ENCODE measurements at regions not wholly inside any gene's neighbourhood (a gene's known extent, or its start where the extent isn't known, plus 50 kb on each side); places are given as distances from the start of the nearest gene placed in this dataset.

- H3K4me1 ChIP-seq (ENCODE audit: control insufficient read depth, insufficient read depth, low read length), result no peaks in the 10 kb centered on the region
- WGBS, result 97% methylated on average over 1 of the region's 1 CpG
- no peaks in the 10 kb centered on the region for H3K9me3 ChIP-seq (ENCODE audit: control insufficient read depth, low read length)
- no peak for DNase-seq
- H3K27me3 ChIP-seq (ENCODE audit: control insufficient read depth, insufficient read depth), result no peaks in the 10 kb centered on the region
- no peak for ATAC-seq
- H3K4me3 ChIP-seq (ENCODE audit: low read length), result no peak overlapping the region
- no peak overlapping the region for H3K27ac ChIP-seq (ENCODE audit: low read length)
- intact Hi-C loops (cut with DNase I), result no loop called here
Observed at GRCh38 chr1:222239130-222239529, 308.8 kb downstream of the HHIPL2 start.

GRCh38 chr1:222234351-222234750 is 313.6 kb downstream of the HHIPL2 start:
- H3K4me3 ChIP-seq (ENCODE audit: low read length), result no peak overlapping the region
- no peaks in the 10 kb centered on the region for H3K4me1 ChIP-seq (ENCODE audit: control insufficient read depth, insufficient read depth, low read length)
- ATAC-seq (no peak), DNase-seq (no peak)
- 87% methylated on average over 2 of the region's 2 CpGs for WGBS
- no peaks in the 10 kb centered on the region for H3K27me3 ChIP-seq (ENCODE audit: control insufficient read depth, insufficient read depth)
- no peak overlapping the region for H3K27ac ChIP-seq (ENCODE audit: low read length)
- no peaks in the 10 kb centered on the region for H3K9me3 ChIP-seq (ENCODE audit: control insufficient read depth, low read length)
- intact Hi-C loops (cut with DNase I), result no loop called here

- no peak for DNase-seq
- H3K27me3 ChIP-seq (ENCODE audit: control insufficient read depth, insufficient read depth), result no peaks in the 10 kb centered on the region
- H3K4me1 ChIP-seq (ENCODE audit: control insufficient read depth, insufficient read depth, low read length), result no peaks in the 10 kb centered on the region
- H3K9me3 ChIP-seq (ENCODE audit: control insufficient read depth, low read length), result no peaks in the 10 kb centered on the region
- 61% methylated on average over 6 of the region's 6 CpGs for WGBS
- no peak overlapping the region for H3K4me3 ChIP-seq (ENCODE audit: low read length)
- no peak for ATAC-seq
- intact Hi-C loops (cut with DNase I), result no loop called here
- H3K27ac ChIP-seq (ENCODE audit: low read length), result no peak overlapping the region
Observed at GRCh38 chr1:222233444-222234158, 314.3 kb downstream of the HHIPL2 start.

GRCh38 chr1:222232842-222233241 is 315.1 kb downstream of the HHIPL2 start:
- intact Hi-C loops (cut with DNase I), result no loop called here
- DNase-seq, result no peak
- H3K4me3 ChIP-seq (ENCODE audit: low read length), result no peak overlapping the region
- H3K9me3 ChIP-seq (ENCODE audit: control insufficient read depth, low read length), result no peaks in the 10 kb centered on the region
- H3K27ac ChIP-seq (ENCODE audit: low read length), result no peak overlapping the region
- H3K27me3 ChIP-seq (ENCODE audit: control insufficient read depth, insufficient read depth), result no peaks in the 10 kb centered on the region
- ATAC-seq, result no peak
- H3K4me1 ChIP-seq (ENCODE audit: control insufficient read depth, insufficient read depth, low read length), result no peaks in the 10 kb centered on the region

- 58% methylated on average over 4 of the region's 4 CpGs for WGBS
- DNase-seq (no peak), ATAC-seq (no peak)
- Histone ChIP-seq H3K27me3 (ENCODE audit: control insufficient read depth, insufficient read depth) (no peaks in the 10 kb centered on the region), H3K4me1 (ENCODE audit: control insufficient read depth, insufficient read depth, low read length) (no peaks in the 10 kb centered on the region), H3K4me3 (ENCODE audit: low read length) (no peak overlapping the region), H3K9me3 (ENCODE audit: control insufficient read depth, low read length) (no peaks in the 10 kb centered on the region), H3K27ac (ENCODE audit: low read length) (no peak overlapping the region)
- intact Hi-C loops (cut with DNase I), result no loop called here
Observed at GRCh38 chr1:222229672-222230312, 318.1 kb downstream of the HHIPL2 start.

- intact Hi-C loops (cut with DNase I), result no loop called here
- 62% methylated on average over 4 of the region's 4 CpGs for WGBS
- no peak for ATAC-seq
- no peaks in the 10 kb centered on the region for H3K27me3 ChIP-seq (ENCODE audit: control insufficient read depth, insufficient read depth)
- DNase-seq, result no peak
- no peak overlapping the region for H3K27ac ChIP-seq (ENCODE audit: low read length)
- H3K4me3 ChIP-seq (ENCODE audit: low read length), result no peak overlapping the region
- no peaks in the 10 kb centered on the region for H3K9me3 ChIP-seq (ENCODE audit: control insufficient read depth, low read length)
- H3K4me1 ChIP-seq (ENCODE audit: control insufficient read depth, insufficient read depth, low read length), result no peaks in the 10 kb centered on the region
Observed at GRCh38 chr1:222225316-222225691, 322.6 kb downstream of the HHIPL2 start.

- no peak for ATAC-seq
- 41% methylated on average over 4 of the region's 4 CpGs for WGBS
- H3K9me3 ChIP-seq (ENCODE audit: control insufficient read depth, low read length), result no peaks in the 10 kb centered on the region
- no peaks in the 10 kb centered on the region for H3K27me3 ChIP-seq (ENCODE audit: control insufficient read depth, insufficient read depth)
- H3K4me3 ChIP-seq (ENCODE audit: low read length), result no peak overlapping the region
- DNase-seq, result no peak
- no peaks in the 10 kb centered on the region for H3K4me1 ChIP-seq (ENCODE audit: control insufficient read depth, insufficient read depth, low read length)
- intact Hi-C loops (cut with DNase I), result no loop called here
- H3K27ac ChIP-seq (ENCODE audit: low read length), result no peak overlapping the region
Observed at GRCh38 chr1:222224636-222225315, 323.1 kb downstream of the HHIPL2 start.

- DNase-seq (no peak), ATAC-seq (no peak)
- Histone ChIP-seq H3K4me1 (ENCODE audit: control insufficient read depth, insufficient read depth, low read length) (no peaks in the 10 kb centered on the region), H3K27me3 (ENCODE audit: control insufficient read depth, insufficient read depth) (no peaks in the 10 kb centered on the region), H3K9me3 (ENCODE audit: control insufficient read depth, low read length) (no peaks in the 10 kb centered on the region), H3K27ac (ENCODE audit: low read length) (no peak overlapping the region), H3K4me3 (ENCODE audit: low read length) (no peak overlapping the region)
- intact Hi-C loops (cut with DNase I), result no loop called here
- WGBS, result 62% methylated on average over 4 of the region's 4 CpGs
Observed at GRCh38 chr1:222224156-222224555, 323.7 kb downstream of the HHIPL2 start.

- intact Hi-C loops (cut with DNase I), result no loop called here
- H3K9me3 ChIP-seq (ENCODE audit: control insufficient read depth, low read length), result no peaks in the 10 kb centered on the region
- ATAC-seq, result no peak
- H3K27me3 ChIP-seq (ENCODE audit: control insufficient read depth, insufficient read depth), result no peaks in the 10 kb centered on the region
- H3K27ac ChIP-seq (ENCODE audit: low read length), result no peak overlapping the region
- no peak for DNase-seq
- no peaks in the 10 kb centered on the region for H3K4me1 ChIP-seq (ENCODE audit: control insufficient read depth, insufficient read depth, low read length)
- no peak overlapping the region for H3K4me3 ChIP-seq (ENCODE audit: low read length)
- WGBS, result 98% methylated on average over 1 of the region's 1 CpG
Observed at GRCh38 chr1:222223010-222223409, 324.9 kb downstream of the HHIPL2 start.

GRCh38 chr1:222216255-222216754 is 331.6 kb downstream of the HHIPL2 start:
- ATAC-seq (no peak), DNase-seq (no peak)
- Histone ChIP-seq H3K9me3 (ENCODE audit: control insufficient read depth, low read length) (no peaks in the 10 kb centered on the region), H3K27me3 (ENCODE audit: control insufficient read depth, insufficient read depth) (no peaks in the 10 kb centered on the region), H3K4me1 (ENCODE audit: control insufficient read depth, insufficient read depth, low read length) (no peaks in the 10 kb centered on the region), H3K27ac (ENCODE audit: low read length) (no peak overlapping the region), H3K4me3 (ENCODE audit: low read length) (no peak overlapping the region)
- 82% methylated on average over 3 of the region's 3 CpGs for WGBS
- intact Hi-C loops (cut with DNase I), result no loop called here

- Histone ChIP-seq H3K27me3 (ENCODE audit: control insufficient read depth, insufficient read depth) (no peaks in the 10 kb centered on the region), H3K4me1 (ENCODE audit: control insufficient read depth, insufficient read depth, low read length) (no peaks in the 10 kb centered on the region), H3K4me3 (ENCODE audit: low read length) (no peak overlapping the region), H3K27ac (ENCODE audit: low read length) (no peak overlapping the region), H3K9me3 (ENCODE audit: control insufficient read depth, low read length) (no peaks in the 10 kb centered on the region)
- intact Hi-C loops (cut with DNase I), result no loop called here
- DNase-seq (no peak), ATAC-seq (no peak)
- 76% methylated on average over 2 of the region's 2 CpGs for WGBS
Observed at GRCh38 chr1:222210776-222211175, 337.1 kb downstream of the HHIPL2 start.
